ENCODE measurements at regions not wholly inside any gene's neighbourhood (a gene's known extent, or its start where the extent isn't known, plus 50 kb on each side); places are given as distances from the start of the nearest gene placed in this dataset.

- peaks cover 0 to 5% of the 10 kb centered on the region in 2 experiments; a peak in 2 of 5 replicates for H3K27me3 ChIP-seq (ENCODE audit: control insufficient read depth in 2 of 2, insufficient read depth in 2 of 2, low read length in 2 of 2)
- intact Hi-C loops (cut with micrococcal nuclease) = loop anchor here (1.0 kb wide), 1 partner anchor 10 kb away; no protein-coding TSS in a partner anchor
- no peaks in the 10 kb centered on the region for H3K79me2 ChIP-seq (ENCODE audit: control insufficient read depth, insufficient read depth, low read length)
- no peak overlapping the region for H3K9ac ChIP-seq (ENCODE audit: insufficient read depth in 1 of 2, low read depth in 2 of 2, low read length in 2 of 2)
- no peak overlapping the region for H3K4me2 ChIP-seq (ENCODE audit: insufficient read depth, low read length)
- H3K9me1 ChIP-seq (ENCODE audit: control insufficient read depth, insufficient read depth, low read length) = no peaks in the 10 kb centered on the region
- peaks cover 0 to 7% of the 10 kb centered on the region in 2 experiments; a peak in 1 of 5 replicates for H3K4me1 ChIP-seq (replicated peaks in 1 of 2; ENCODE audit: control insufficient read depth in 2 of 2, insufficient read depth in 2 of 2, low read length in 2 of 2)
- DNase-seq (ENCODE audit: extremely low read depth in 1 of 4, low spot score in 3 of 4) (peak; percentile 49 to 62 (median 57)), FAIRE-seq (peak; percentile 70), ATAC-seq (peak; percentile 98)
- no peak overlapping the region for H2AFZ ChIP-seq (ENCODE audit: low read depth, low read length)
- POLR2A ChIA-PET = interaction anchor here (0.7 to 1.4 kb wide), 3 partner anchors 12 to 84 kb away, joined by 3 to 4 read pairs (median 3); no protein-coding TSS in a partner anchor
- in situ Hi-C loops (cut with MboI) = no loop called here
- CTCF ChIA-PET (ENCODE audit: low intra/inter-chr PET ratio) = interaction anchor here (0.6 to 2.5 kb wide), 2 partner anchors 10 to 12 kb away, joined by 3 to 12 read pairs; no protein-coding TSS in a partner anchor
- no peaks in the 10 kb centered on the region for H3K9me3 ChIP-seq (replicated peaks; ENCODE audit: control insufficient read depth, insufficient read depth, low read depth, low read length)
- WGBS (ENCODE audit: insufficient coverage, low coverage, missing lambda C conversion rate) = 2% methylated on average over 29 of the region's 31 CpGs
- H3K27ac ChIP-seq (ENCODE audit: extremely low read depth, low read depth, low read length) = no peak overlapping the region
- no peak overlapping the region for H3K4me3 ChIP-seq
- H4K20me1 ChIP-seq (replicated peaks; ENCODE audit: control insufficient read depth, insufficient read depth, low read length) = peaks cover 4% of the 10 kb centered on the region; the same call in 1 of the 2 replicates
- no peaks in the 10 kb centered on the region for H3K36me3 ChIP-seq (ENCODE audit: control insufficient read depth, insufficient read depth, low read length)
- no TSS peak for BruUV-seq (replicated peaks)
- TF ChIP-seq CHD7 (IDR thresholded peaks at IDR 0.05; ENCODE audit: low read depth, low read length) = peak; percentile 97
Observed at GRCh38 chr20:59525500-59526241, 78.7 kb upstream of the PHACTR3 start.

Data from K562 (cell line).